K562 (cell line): ENCODE measurements at regions not wholly inside any gene's neighbourhood (a gene's known extent, or its start where the extent isn't known, plus 50 kb on each side); places are given as distances from the start of the nearest gene placed in this dataset.
A peak's percentile ranks its signal among the peaks of the same experiment; 100 is the strongest.

ENCODE experiments used
- BCLAF1 ChIP-seq, 2 experiments: fragments of 450-650 bp in 1 of 2; IDR thresholded peaks; 2 replicates each; pipeline ENCODE4 v1.6.1; 2011 to 2017; ENCODE audit warnings: low read depth in 2 of 2, antibody characterized with exemption in 1 of 2, borderline replicate concordance in 1 of 2, low read length in 1 of 2, mild to moderate bottlenecking in 1 of 2, mixed read lengths in 1 of 2; ENCODE audit not compliant: control insufficient read depth in 1 of 2
- CCNT2 ChIP-seq: IDR thresholded peaks from 2 replicates; pipeline ENCODE4 v1.6.1; 2011; ENCODE audit warnings: borderline replicate concordance, low read depth, mild to moderate bottlenecking, moderate library complexity, mixed read lengths, low read length; ENCODE audit not compliant: insufficient read length; ENCODE audit errors: extremely low read depth
- ETV1 ChIP-seq: fragments of 450-650 bp; conservative IDR thresholded peaks from 2 replicates; pipeline ENCODE4 v1.6.1; 2016; ENCODE audit warnings: missing genetic modification characterization, control low read depth, low read depth, missing compliant biosample characterization
- FOXJ2 ChIP-seq: fragments of 200-800 bp; sonication (Bioruptor generic); IDR thresholded peaks from 2 replicates; pipeline ENCODE4 v1.6.1; 2016; ENCODE audit warnings: missing genetic modification characterization, missing compliant biosample characterization
- GTF2B ChIP-seq: IDR thresholded peaks from 2 replicates; pipeline ENCODE4 v1.6.1; 2011; ENCODE audit not compliant: insufficient read length; ENCODE audit errors: extremely low read depth
- HES1 ChIP-seq: fragments of 450-650 bp; IDR thresholded peaks from 2 replicates; pipeline ENCODE4 v1.6.1; 2016; ENCODE audit warnings: low read depth, mild to moderate bottlenecking, moderate library complexity
- MAFF ChIP-seq: IDR thresholded peaks from 2 replicates; pipeline ENCODE4 v1.6.1; 2012; ENCODE audit warnings: low read length, improper control_type of control experiment
- RB1 ChIP-seq: fragments of 450-650 bp; IDR thresholded peaks from 2 replicates; pipeline ENCODE4 v1.6.1; 2017; ENCODE audit warnings: low read depth, mild to moderate bottlenecking
- SNIP1 ChIP-seq: fragments of 450-650 bp; IDR thresholded peaks from 2 replicates; pipeline ENCODE4 v1.7.1; 2017; ENCODE audit warnings: low read depth, mild to moderate bottlenecking
- TARDBP ChIP-seq: fragments of 450-650 bp; IDR thresholded peaks from 2 replicates; pipeline ENCODE4 v1.6.1; 2016
- TEAD2 ChIP-seq: fragments of 450-650 bp; IDR thresholded peaks from 2 replicates; pipeline ENCODE4 v1.6.1; 2016; ENCODE audit warnings: missing genetic modification characterization, control low read depth, missing compliant biosample characterization
- XRCC4 ChIP-seq: IDR thresholded peaks from one replicate; pipeline ENCODE4 v1.6.1; 2011; ENCODE audit not compliant: insufficient read depth, insufficient read length; ENCODE audit errors: extremely low read depth
- ZNF224 ChIP-seq: sonication (generic); formaldehyde crosslinking; IDR thresholded peaks from 2 replicates; pipeline ENCODE4 v1.8.0; 2022; ENCODE audit warnings: mild to moderate bottlenecking, missing genetic modification reagents
- ZNF444 ChIP-seq: fragments of 250-450 bp; sonication (Bioruptor Pico); IDR thresholded peaks from 2 replicates; pipeline ENCODE4 v1.4.0; 2020; ENCODE audit warnings: mild to moderate bottlenecking, moderate library complexity
- ZNF780A ChIP-seq: fragments of 250-450 bp; sonication (Bioruptor Pico); IDR thresholded peaks from 2 replicates; pipeline ENCODE4 v1.5.0; 2021; ENCODE audit warnings: mild to moderate bottlenecking
- ZSCAN29 ChIP-seq: fragments of 450-650 bp; IDR thresholded peaks from 2 replicates; pipeline ENCODE4 v1.6.1; 2017
- TF ChIP-seq, protein P1 (sequence below): fragments of 450-650 bp; conservative IDR thresholded peaks from 2 replicates; pipeline ENCODE4 v1.6.1; 2016; ENCODE audit warnings: missing genetic modification characterization, low read depth, mild to moderate bottlenecking, missing compliant biosample characterization, moderate library complexity
- TF ChIP-seq, protein P2 (sequence below): fragments of 200-800 bp; sonication (Bioruptor generic); IDR thresholded peaks from 2 replicates; pipeline ENCODE4 v1.6.1; 2017; ENCODE audit warnings: missing genetic modification characterization, missing compliant biosample characterization
- TF ChIP-seq, protein P3 (sequence below): sonication (generic); formaldehyde crosslinking; IDR thresholded peaks from 2 replicates; pipeline ENCODE4 v1.5.0; 2020; ENCODE audit warnings: missing genetic modification reagents

- TF ChIP-seq, protein P1, sequence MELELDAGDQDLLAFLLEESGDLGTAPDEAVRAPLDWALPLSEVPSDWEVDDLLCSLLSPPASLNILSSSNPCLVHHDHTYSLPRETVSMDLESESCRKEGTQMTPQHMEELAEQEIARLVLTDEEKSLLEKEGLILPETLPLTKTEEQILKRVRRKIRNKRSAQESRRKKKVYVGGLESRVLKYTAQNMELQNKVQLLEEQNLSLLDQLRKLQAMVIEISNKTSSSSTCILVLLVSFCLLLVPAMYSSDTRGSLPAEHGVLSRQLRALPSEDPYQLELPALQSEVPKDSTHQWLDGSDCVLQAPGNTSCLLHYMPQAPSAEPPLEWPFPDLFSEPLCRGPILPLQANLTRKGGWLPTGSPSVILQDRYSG (tag): peak; percentile 83
- TF ChIP-seq GTF2B (no peak), XRCC4 (no peak), BCLAF1 (IDR thresholded peaks at IDR 0.05; ENCODE audit: borderline replicate concordance in 1 of 2, control insufficient read depth in 1 of 2, low read depth in 2 of 2, low read length in 1 of 2) (peak in 1 of 2 experiments; percentile 88; a peak in 2 of 4 replicates), TARDBP (peak; percentile 97), MAFF (no peak), CCNT2 (peak; percentile 99), FOXJ2 (tag) (peak; percentile 97), ZNF780A (CRISPR knock-in tag) (no peak), TEAD2 (tag) (no peak), ZNF444 (CRISPR knock-in tag) (peak; percentile 82), ETV1 (tag) (peak; percentile 77), ZNF224 (CRISPR knock-in tag) (no peak), SNIP1 (no peak), ZSCAN29 (peak; percentile 48; the same call in 1 of the 2 replicates), HES1 (peak; percentile 99), RB1 (peak; percentile 66; the same call in 1 of the 2 replicates)
- TF ChIP-seq, protein P2, sequence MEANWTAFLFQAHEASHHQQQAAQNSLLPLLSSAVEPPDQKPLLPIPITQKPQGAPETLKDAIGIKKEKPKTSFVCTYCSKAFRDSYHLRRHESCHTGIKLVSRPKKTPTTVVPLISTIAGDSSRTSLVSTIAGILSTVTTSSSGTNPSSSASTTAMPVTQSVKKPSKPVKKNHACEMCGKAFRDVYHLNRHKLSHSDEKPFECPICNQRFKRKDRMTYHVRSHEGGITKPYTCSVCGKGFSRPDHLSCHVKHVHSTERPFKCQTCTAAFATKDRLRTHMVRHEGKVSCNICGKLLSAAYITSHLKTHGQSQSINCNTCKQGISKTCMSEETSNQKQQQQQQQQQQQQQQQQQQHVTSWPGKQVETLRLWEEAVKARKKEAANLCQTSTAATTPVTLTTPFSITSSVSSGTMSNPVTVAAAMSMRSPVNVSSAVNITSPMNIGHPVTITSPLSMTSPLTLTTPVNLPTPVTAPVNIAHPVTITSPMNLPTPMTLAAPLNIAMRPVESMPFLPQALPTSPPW: peak; percentile 95
- TF ChIP-seq, protein P3, sequence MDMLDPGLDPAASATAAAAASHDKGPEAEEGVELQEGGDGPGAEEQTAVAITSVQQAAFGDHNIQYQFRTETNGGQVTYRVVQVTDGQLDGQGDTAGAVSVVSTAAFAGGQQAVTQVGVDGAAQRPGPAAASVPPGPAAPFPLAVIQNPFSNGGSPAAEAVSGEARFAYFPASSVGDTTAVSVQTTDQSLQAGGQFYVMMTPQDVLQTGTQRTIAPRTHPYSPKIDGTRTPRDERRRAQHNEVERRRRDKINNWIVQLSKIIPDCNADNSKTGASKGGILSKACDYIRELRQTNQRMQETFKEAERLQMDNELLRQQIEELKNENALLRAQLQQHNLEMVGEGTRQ: no peak
These were observed 68.8 kb upstream of the WDR26 start (continued) for GRCh38 chr1:224503161-224504118.
